CD14-positive monocyte (primary cell): ENCODE measurements at regions not wholly inside any gene's neighbourhood (a gene's known extent, or its start where the extent isn't known, plus 50 kb on each side); places are given as distances from the start of the nearest gene placed in this dataset.

Experiments used
- DNase-seq, 3 donors: peaks; one replicate each; pipeline ENCODE4 v3.0.0-alpha.2; 2011 to 2022
- H2AFZ ChIP-seq: 2 replicates; pipeline ENCODE4 v1.6.0; 2012; ENCODE audit warnings: mild to moderate bottlenecking, low read depth, low read length, inconsistent platforms; ENCODE audit not compliant: insufficient read depth, poor library complexity, severe bottlenecking
- H3K27ac ChIP-seq, 2 donors: 1 replicate in 1 of 2; 2 replicates in 1 of 2; pipeline ENCODE4 v1.5.1; 2012 to 2013; ENCODE audit warnings: low read length in 2 of 2, control low read depth in 1 of 2, inconsistent platforms in 1 of 2, low read depth in 1 of 2, mild to moderate bottlenecking in 1 of 2
- H3K27me3 ChIP-seq, 2 donors: one replicate each; pipeline versions ENCODE4 v1.6.0 to v1.6.1; 2011 to 2013; ENCODE audit warnings: low read length in 2 of 2; ENCODE audit not compliant: control insufficient read depth in 2 of 2, insufficient read depth in 2 of 2
- H3K36me3 ChIP-seq, 2 donors: replicated peaks in 1 of 2; 1 replicate in 1 of 2; 2 replicates in 1 of 2; pipeline versions ENCODE4 v1.5.1 to v1.6.1; 2012 to 2013; ENCODE audit warnings: low read length in 2 of 2, control low read depth in 1 of 2, inconsistent platforms in 1 of 2, mild to moderate bottlenecking in 1 of 2; ENCODE audit not compliant: insufficient read depth in 2 of 2, control insufficient read depth in 1 of 2
- H3K4me1 ChIP-seq, 2 donors: 1 replicate in 1 of 2; 2 replicates in 1 of 2; pipeline versions ENCODE4 v1.5.1 to v1.6.1; 2012 to 2013; ENCODE audit warnings: low read length in 2 of 2, control low read depth in 1 of 2, inconsistent platforms in 1 of 2, mild to moderate bottlenecking in 1 of 2, moderate library complexity in 1 of 2; ENCODE audit not compliant: insufficient read depth in 2 of 2, control insufficient read depth in 1 of 2
- H3K4me2 ChIP-seq: replicated peaks from 2 replicates; pipeline ENCODE3; 2012; ENCODE audit warnings: low read length, moderate library complexity, mild to moderate bottlenecking; ENCODE audit not compliant: poor library complexity, severe bottlenecking; ENCODE audit errors: extremely low read depth
- H3K4me3 ChIP-seq, 3 experiments: fragments of 200-600 bp in 1 of 3; sonication (generic) in 1 of 3; replicated peaks in 1 of 3; 1 replicate in 2 of 3; 2 replicates in 1 of 3; pipeline ENCODE4 v1.5.1; 2011 to 2013; ENCODE audit warnings: low read length in 3 of 3, mild to moderate bottlenecking in 3 of 3, control low read depth in 2 of 3, low read depth in 2 of 3, inconsistent platforms in 1 of 3, moderate library complexity in 1 of 3
- H3K79me2 ChIP-seq: 2 replicates; pipeline ENCODE4 v1.6.0; 2012; ENCODE audit warnings: mild to moderate bottlenecking, control low read depth, inconsistent platforms, low read length, moderate library complexity; ENCODE audit not compliant: insufficient read depth
- H3K9ac ChIP-seq: 2 replicates; pipeline ENCODE4 v1.6.0; 2017; ENCODE audit warnings: low read length, mild to moderate bottlenecking; ENCODE audit not compliant: insufficient read depth, poor library complexity, severe bottlenecking
- H3K9me3 ChIP-seq, 2 donors: replicated peaks in 1 of 2; 1 replicate in 1 of 2; 2 replicates in 1 of 2; pipeline versions ENCODE4 v1.5.1 to v1.6.1; 2012 to 2013; ENCODE audit warnings: low read length in 2 of 2, control low read depth in 1 of 2; ENCODE audit not compliant: control insufficient read depth in 1 of 2, insufficient read depth in 1 of 2
- H4K20me1 ChIP-seq: 2 replicates; pipeline ENCODE4 v1.6.0; 2012; ENCODE audit warnings: mild to moderate bottlenecking, low read length, control low read depth, moderate library complexity; ENCODE audit not compliant: insufficient read depth
- H3K27ac Mint-ChIP-seq, 7 donors: one replicate each; pipeline ENCODE4 v1.8.0; 2020; ENCODE audit warnings: mild to moderate bottlenecking in 7 of 7, mixed read lengths in 7 of 7, moderate library complexity in 6 of 7, inconsistent platforms in 2 of 7
- H3K27me3 Mint-ChIP-seq, 3 donors: one replicate each; pipeline ENCODE4 v1.8.0; 2021 to 2022; ENCODE audit warnings: low read depth in 3 of 3, mild to moderate bottlenecking in 3 of 3, mixed read lengths in 3 of 3, moderate library complexity in 3 of 3, inconsistent platforms in 1 of 3
- H3K36me3 Mint-ChIP-seq, 2 donors: one replicate each; pipeline ENCODE4 v1.8.0; 2020; ENCODE audit warnings: mixed read lengths in 2 of 2, inconsistent platforms in 1 of 2, mild to moderate bottlenecking in 1 of 2
- H3K4me1 Mint-ChIP-seq: one replicate; pipeline ENCODE4 v1.8.0; 2020; ENCODE audit warnings: mild to moderate bottlenecking, mixed read lengths
- H3K4me3 Mint-ChIP-seq, 2 donors: one replicate each; pipeline ENCODE4 v1.8.0; 2020; ENCODE audit warnings: mild to moderate bottlenecking in 2 of 2, mixed read lengths in 2 of 2, moderate library complexity in 1 of 2
- H3K9me3 Mint-ChIP-seq, 7 donors: one replicate each; pipeline ENCODE4 v1.8.0; 2020 to 2022; ENCODE audit warnings: mixed read lengths in 7 of 7, mild to moderate bottlenecking in 6 of 7, moderate library complexity in 6 of 7, inconsistent platforms in 2 of 7
- CTCF ChIP-seq: fragments of 200-600 bp; IDR thresholded peaks from one replicate; pipeline ENCODE4 v1.8.0; 2022; ENCODE audit warnings: antibody characterized with exemption, mild to moderate bottlenecking
- WGBS: methylation state at CpG from one replicate; pipeline ENCODE4 v1.1.5; 2013; ENCODE audit warnings: missing lambda C conversion rate; ENCODE audit not compliant: insufficient coverage; 5-methylcytosine and 5-hydroxymethylcytosine counted together
- intact Hi-C, 2 donors: fragments of 100-400 bp; cut with micrococcal nuclease; formaldehyde crosslinking; loops; one replicate each; pipeline versions ENCODE4 v1.15.0 to v1.15.1; 2023

GRCh38 chr2:44109166-44109565, 59.5 kb upstream of the PPM1B start:
- DNase-seq: no peak
- Mint-ChIP-seq H3K27ac (no peak overlapping the region), H3K4me1 (peaks cover 13% of the 10 kb centered on the region), H3K9me3 (peaks cover 0 to 1% (median 0%) of the 10 kb centered on the region in 7 donors), H3K4me3 (no peak overlapping the region), H3K27me3 (no peaks in the 10 kb centered on the region), H3K36me3 (no peaks in the 10 kb centered on the region)
- Histone ChIP-seq H3K4me2 (no peak overlapping the region), H3K36me3 (no peaks in the 10 kb centered on the region), H3K79me2 (no peaks in the 10 kb centered on the region), H3K4me1 (peaks cover 9 to 11% of the 10 kb centered on the region in 2 donors), H2AFZ (no peak overlapping the region), H3K27me3 (no peaks in the 10 kb centered on the region), H3K27ac (no peak overlapping the region), H3K9ac (no peak overlapping the region), H3K9me3 (no peaks in the 10 kb centered on the region), H3K4me3 (no peak overlapping the region), H4K20me1 (no peaks in the 10 kb centered on the region)
- no peak for TF ChIP-seq CTCF
- intact Hi-C loops: loop anchor here in 1 of 2 donors (10.0 kb wide), 1 partner anchor 56 kb away; the partner anchor contains the start of gene PPM1B
- WGBS: no CpG with 5 or more reads among the region's 3 CpGs

DNA sequence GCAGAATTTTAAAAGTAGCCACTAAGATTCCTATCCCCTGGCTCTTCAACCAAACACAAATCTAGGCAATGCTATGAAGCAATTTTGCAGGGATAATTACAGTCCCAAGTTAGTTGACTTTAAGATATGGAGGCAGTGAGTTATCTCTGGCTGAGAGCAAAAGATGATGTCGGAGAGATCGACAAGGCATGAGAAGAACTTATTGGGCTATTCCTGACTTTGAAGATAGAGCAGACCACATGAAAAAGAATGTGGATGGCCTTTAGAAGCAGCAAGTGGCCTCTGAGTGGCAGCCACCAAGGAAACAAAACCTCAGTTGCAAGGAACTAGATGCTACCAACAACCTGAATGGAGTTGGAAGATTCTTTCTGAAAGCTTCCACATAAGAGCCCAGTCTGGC, 58.2 kb upstream of the PPM1B start:
- WGBS: no CpG with 5 or more reads among the region's 2 CpGs
- Mint-ChIP-seq H3K4me3 (no peak overlapping the region), H3K4me1 (peaks cover 13% of the 10 kb centered on the region), H3K27ac (peak overlapping the region in 1 of 7 donors; percentile 56), H3K9me3 (peaks cover 0 to 1% (median 0%) of the 10 kb centered on the region in 7 donors), H3K36me3 (no peaks in the 10 kb centered on the region), H3K27me3 (peaks cover 0 to 3% (median 0%) of the 10 kb centered on the region in 3 donors)
- Histone ChIP-seq H3K4me2 (no peak overlapping the region), H3K9ac (no peak overlapping the region), H3K4me1 (peaks cover 9 to 11% of the 10 kb centered on the region in 2 donors), H2AFZ (no peak overlapping the region), H3K27me3 (no peaks in the 10 kb centered on the region), H3K9me3 (no peaks in the 10 kb centered on the region), H3K79me2 (no peaks in the 10 kb centered on the region), H3K27ac (no peak overlapping the region), H3K36me3 (no peaks in the 10 kb centered on the region), H3K4me3 (no peak overlapping the region), H4K20me1 (no peaks in the 10 kb centered on the region)
- intact Hi-C loops: no loop called here
- DNase-seq: no peak
- TF ChIP-seq CTCF: no peak
